ENCODE measurements at regions not wholly inside any gene's neighbourhood (a gene's known extent, or its start where the extent isn't known, plus 50 kb on each side); places are given as distances from the start of the nearest gene placed in this dataset.

DNA sequence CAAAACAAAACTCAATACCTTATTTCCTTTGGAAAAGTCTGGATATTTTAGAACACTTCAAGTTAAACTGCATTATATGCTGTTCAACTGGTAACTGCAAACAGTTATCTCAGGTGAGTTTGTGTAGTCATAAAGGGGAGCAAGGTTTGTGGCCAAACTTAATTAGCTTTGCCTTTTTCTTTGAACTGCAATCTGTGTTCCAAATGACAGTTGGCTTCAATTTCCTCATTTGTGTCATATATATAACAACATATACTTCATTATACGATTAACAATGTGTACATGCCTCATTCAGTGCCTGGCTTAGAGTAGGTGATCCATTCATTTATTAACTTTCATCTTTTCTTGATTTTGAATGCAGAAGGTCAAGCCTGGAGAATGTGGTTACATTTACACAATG is 55.8 kb downstream of the KCNE4 start:
- intact Hi-C loops (cut with DNase I): loop anchor here in 1 of 3 donors (10.0 kb wide), 1 partner anchor 133 kb away; no protein-coding TSS in a partner anchor
- no peaks in the 10 kb centered on the region for H3K4me1 ChIP-seq
- H3K9me3 ChIP-seq: no peaks in the 10 kb centered on the region
- WGBS, 2 donors: 43 to 51% methylated on average over 1 of the region's 1 CpG
- H3K4me3 ChIP-seq: no peak overlapping the region
- FAIRE-seq (no peak), ATAC-seq (no peak), DNase-seq (no peak)
- H3K27me3 ChIP-seq: no peaks in the 10 kb centered on the region
- no peak overlapping the region for H3K27ac ChIP-seq
- no peaks in the 10 kb centered on the region for H3K36me3 ChIP-seq
- TF ChIP-seq, protein P1, sequence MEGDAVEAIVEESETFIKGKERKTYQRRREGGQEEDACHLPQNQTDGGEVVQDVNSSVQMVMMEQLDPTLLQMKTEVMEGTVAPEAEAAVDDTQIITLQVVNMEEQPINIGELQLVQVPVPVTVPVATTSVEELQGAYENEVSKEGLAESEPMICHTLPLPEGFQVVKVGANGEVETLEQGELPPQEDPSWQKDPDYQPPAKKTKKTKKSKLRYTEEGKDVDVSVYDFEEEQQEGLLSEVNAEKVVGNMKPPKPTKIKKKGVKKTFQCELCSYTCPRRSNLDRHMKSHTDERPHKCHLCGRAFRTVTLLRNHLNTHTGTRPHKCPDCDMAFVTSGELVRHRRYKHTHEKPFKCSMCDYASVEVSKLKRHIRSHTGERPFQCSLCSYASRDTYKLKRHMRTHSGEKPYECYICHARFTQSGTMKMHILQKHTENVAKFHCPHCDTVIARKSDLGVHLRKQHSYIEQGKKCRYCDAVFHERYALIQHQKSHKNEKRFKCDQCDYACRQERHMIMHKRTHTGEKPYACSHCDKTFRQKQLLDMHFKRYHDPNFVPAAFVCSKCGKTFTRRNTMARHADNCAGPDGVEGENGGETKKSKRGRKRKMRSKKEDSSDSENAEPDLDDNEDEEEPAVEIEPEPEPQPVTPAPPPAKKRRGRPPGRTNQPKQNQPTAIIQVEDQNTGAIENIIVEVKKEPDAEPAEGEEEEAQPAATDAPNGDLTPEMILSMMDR (IDR thresholded peaks at IDR 0.05): no peak

DNA sequence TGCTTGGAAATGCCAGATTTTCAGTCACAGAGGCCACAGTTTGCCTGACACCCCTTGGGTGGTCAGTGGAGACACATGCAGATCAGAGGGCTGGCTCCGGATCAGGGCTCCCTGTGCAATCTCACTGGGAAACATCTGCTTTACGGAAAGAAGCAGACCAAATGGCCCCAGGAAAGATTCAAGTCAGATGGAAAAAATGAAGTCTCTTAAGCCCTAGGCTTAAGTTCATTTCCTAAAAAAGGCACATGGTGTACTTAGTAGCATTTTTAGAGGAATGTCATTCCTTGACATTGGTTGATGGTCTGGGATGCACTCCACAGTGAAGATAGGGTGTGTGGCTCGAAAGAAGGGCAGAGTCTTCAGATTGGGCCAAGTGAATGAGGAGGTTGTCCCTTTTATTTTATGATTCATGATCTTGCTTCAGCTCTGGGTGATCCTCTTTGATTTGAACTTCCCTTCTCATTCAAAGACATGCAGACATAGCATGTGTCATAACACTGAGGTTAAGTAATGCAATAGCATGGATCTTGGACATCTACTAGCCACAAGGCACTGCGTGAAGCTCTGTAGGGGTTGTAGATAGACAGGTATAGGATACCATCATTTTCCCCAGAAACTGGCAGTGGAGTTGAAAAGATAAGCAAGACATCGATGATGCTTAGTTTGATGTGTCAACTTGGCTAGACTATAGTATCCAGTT is 56.5 kb downstream of the KCNE4 start:
- no peak overlapping the region for H3K4me3 ChIP-seq
- DNase-seq (no peak), FAIRE-seq (no peak), ATAC-seq (no peak)
- no peaks in the 10 kb centered on the region for H3K27me3 ChIP-seq
- H3K9me3 ChIP-seq: no peaks in the 10 kb centered on the region
- 52 to 75% methylated on average over 5 of the region's 5 CpGs for WGBS, 2 donors
- intact Hi-C loops (cut with DNase I): loop anchor here in 1 of 3 donors (10.0 kb wide), 1 partner anchor 134 kb away; no protein-coding TSS in a partner anchor
- TF ChIP-seq, protein P1 (IDR thresholded peaks at IDR 0.05): no peak
- H3K36me3 ChIP-seq: no peaks in the 10 kb centered on the region
- H3K27ac ChIP-seq: no peak overlapping the region
- no peaks in the 10 kb centered on the region for H3K4me1 ChIP-seq

DNA sequence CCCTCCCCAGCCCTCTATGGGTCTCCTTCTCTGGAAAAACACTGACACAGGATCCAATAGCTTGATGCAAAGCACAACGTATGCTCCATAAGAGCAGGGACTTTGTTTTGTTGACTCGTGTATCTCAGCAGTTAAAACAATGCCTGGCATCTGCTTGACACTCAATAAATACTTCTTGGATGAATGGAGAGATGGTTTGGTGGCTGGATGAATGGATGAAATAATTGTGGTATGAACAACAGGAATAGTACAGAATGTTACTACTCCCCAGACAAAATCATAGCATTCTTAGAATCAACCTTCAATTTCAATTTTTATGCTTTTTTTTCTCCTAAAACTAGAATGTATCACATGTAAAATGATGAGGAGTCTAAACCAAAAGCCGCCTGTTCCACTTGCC is 57.4 kb downstream of the KCNE4 start:
- H3K4me3 ChIP-seq: no peak overlapping the region
- no peaks in the 10 kb centered on the region for H3K9me3 ChIP-seq
- intact Hi-C loops (cut with DNase I): loop anchor here in 1 of 3 donors (10.0 kb wide), 1 partner anchor 135 kb away; no protein-coding TSS in a partner anchor
- TF ChIP-seq, protein P1 (IDR thresholded peaks at IDR 0.05): no peak
- DNase-seq: no peak
- no peaks in the 10 kb centered on the region for H3K4me1 ChIP-seq
- no peak for ATAC-seq
- FAIRE-seq: no peak
- H3K27me3 ChIP-seq: no peaks in the 10 kb centered on the region
- no peak overlapping the region for H3K27ac ChIP-seq
- WGBS, 2 donors: 43 to 44% methylated on average over 3 of the region's 3 CpGs
- no peaks in the 10 kb centered on the region for H3K36me3 ChIP-seq

DNA sequence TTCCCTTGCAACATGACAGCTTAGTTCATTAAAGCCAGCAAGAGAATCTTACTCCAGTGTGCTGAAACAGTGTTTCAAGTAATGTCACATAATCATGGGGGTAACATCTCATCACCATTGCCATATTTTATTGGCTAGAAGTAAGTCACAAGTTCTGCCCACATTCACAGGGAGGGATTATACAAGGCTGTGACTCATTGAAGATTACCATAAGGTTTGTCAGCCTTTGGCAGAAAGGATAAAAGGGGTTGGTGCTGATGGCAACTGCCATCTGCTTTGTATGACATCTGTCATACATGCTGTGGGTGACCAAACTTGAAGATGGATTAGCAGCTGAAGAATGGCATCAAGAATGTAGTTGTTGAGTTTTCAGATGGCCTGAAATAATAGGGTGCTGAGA is 61.2 kb downstream of the KCNE4 start:
- Histone ChIP-seq H3K27me3 (no peaks in the 10 kb centered on the region), H3K9me3 (no peaks in the 10 kb centered on the region), H3K36me3 (no peaks in the 10 kb centered on the region), H3K27ac (no peak overlapping the region), H3K4me1 (no peaks in the 10 kb centered on the region), H3K4me3 (no peak overlapping the region)
- TF ChIP-seq, protein P1 (IDR thresholded peaks at IDR 0.05): no peak
- intact Hi-C loops (cut with DNase I): no loop called here
- ATAC-seq (no peak), DNase-seq (no peak), FAIRE-seq (no peak)

DNA sequence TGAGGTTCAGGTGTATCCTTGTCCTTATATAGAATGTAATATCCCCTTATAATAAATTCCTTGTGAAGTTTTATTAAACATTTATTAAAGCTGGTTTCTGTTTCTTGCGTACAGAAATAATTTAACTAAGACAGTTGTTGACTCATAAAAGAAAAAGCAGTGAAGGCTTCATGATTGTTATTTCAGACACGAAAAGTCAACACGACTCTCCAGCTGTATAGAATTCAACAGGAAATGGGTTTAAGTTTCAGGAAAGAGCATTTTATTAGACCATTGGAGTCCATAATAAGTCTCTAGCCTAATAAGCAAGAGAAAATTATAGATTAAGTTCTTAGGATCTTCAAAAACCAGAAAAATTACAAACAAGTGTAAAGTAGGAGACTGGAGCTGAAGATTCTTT is 62.2 kb downstream of the KCNE4 start:
- 78 to 83% methylated on average over 3 of the region's 3 CpGs for WGBS, 2 donors
- H3K4me3 ChIP-seq: no peak overlapping the region
- no peaks in the 10 kb centered on the region for H3K27me3 ChIP-seq
- H3K9me3 ChIP-seq: no peaks in the 10 kb centered on the region
- DNase-seq (no peak), FAIRE-seq (no peak), ATAC-seq (no peak)
- no peaks in the 10 kb centered on the region for H3K36me3 ChIP-seq
- intact Hi-C loops (cut with DNase I): no loop called here
- TF ChIP-seq, protein P1 (IDR thresholded peaks at IDR 0.05): no peak
- H3K27ac ChIP-seq: no peak overlapping the region
- no peaks in the 10 kb centered on the region for H3K4me1 ChIP-seq
